ENCODE measurements at regions not wholly inside any gene's neighbourhood (a gene's known extent, or its start where the extent isn't known, plus 50 kb on each side); places are given as distances from the start of the nearest gene placed in this dataset.

DNA sequence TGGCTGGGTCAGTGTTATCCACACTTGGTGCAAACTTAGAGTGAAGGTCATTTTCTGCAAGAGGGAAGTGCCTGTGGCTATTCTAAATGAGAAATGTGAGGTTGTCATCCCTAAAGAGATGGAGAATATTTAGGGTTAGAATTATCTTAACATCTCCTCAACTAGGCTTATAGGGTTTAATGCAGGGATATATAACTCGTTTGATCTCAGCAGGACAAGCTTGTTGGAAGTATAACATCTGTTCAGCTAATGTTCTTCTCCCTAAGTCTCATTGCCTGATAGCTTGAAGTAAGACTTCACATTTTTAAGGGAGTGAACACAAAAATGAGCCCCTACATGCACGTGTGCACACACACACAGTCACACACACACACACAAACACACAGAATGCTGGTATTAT is 75.9 kb upstream of the NRXN1 start:
- Histone ChIP-seq H3K4me3 (ENCODE audit: insufficient read depth, low read depth, low read length, poor library complexity, severe bottlenecking) (no peak overlapping the region), H3K27ac (ENCODE audit: insufficient read depth, low read length, poor library complexity, severe bottlenecking) (no peak overlapping the region), H3K4me1 (ENCODE audit: control insufficient read depth, insufficient read depth, low read length, poor library complexity, severe bottlenecking) (no peaks in the 10 kb centered on the region), H3K27me3 (replicated peaks; ENCODE audit: control insufficient read depth, insufficient read depth, low read length, poor library complexity, severe bottlenecking) (no peaks in the 10 kb centered on the region), H3K9me3 (ENCODE audit: control insufficient read depth, low read length) (no peaks in the 10 kb centered on the region), H3K36me3 (ENCODE audit: control insufficient read depth, insufficient read depth, low read length) (no peaks in the 10 kb centered on the region)
- no peak for DNase-seq

DNA sequence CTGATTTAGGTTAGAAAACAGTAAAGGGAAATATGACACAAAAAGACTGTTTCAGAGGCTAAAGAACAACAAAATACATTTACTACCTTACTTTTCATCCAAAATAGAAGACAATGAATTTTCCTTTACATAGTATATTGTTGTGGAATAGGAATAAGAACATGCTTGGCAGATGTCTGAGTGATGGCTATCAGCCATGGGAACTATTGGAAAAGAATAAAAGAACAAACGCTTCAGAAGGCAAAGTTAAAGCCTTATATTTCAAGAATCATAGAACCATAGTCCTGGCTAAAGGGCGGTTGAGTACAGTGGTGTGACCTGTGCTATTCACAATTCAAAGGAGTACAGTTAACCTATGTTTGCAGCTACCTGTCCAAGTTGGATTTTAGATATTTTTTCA is 73.9 kb upstream of the NRXN1 start:
- no peak overlapping the region for H3K4me3 ChIP-seq (ENCODE audit: insufficient read depth, low read depth, low read length, poor library complexity, severe bottlenecking)
- H3K27ac ChIP-seq (ENCODE audit: insufficient read depth, low read length, poor library complexity, severe bottlenecking), result no peak overlapping the region
- H3K9me3 ChIP-seq (ENCODE audit: control insufficient read depth, low read length), result no peaks in the 10 kb centered on the region
- no peaks in the 10 kb centered on the region for H3K27me3 ChIP-seq (replicated peaks; ENCODE audit: control insufficient read depth, insufficient read depth, low read length, poor library complexity, severe bottlenecking)
- DNase-seq, result no peak
- H3K4me1 ChIP-seq (ENCODE audit: control insufficient read depth, insufficient read depth, low read length, poor library complexity, severe bottlenecking), result no peaks in the 10 kb centered on the region
- H3K36me3 ChIP-seq (ENCODE audit: control insufficient read depth, insufficient read depth, low read length), result no peaks in the 10 kb centered on the region

DNA sequence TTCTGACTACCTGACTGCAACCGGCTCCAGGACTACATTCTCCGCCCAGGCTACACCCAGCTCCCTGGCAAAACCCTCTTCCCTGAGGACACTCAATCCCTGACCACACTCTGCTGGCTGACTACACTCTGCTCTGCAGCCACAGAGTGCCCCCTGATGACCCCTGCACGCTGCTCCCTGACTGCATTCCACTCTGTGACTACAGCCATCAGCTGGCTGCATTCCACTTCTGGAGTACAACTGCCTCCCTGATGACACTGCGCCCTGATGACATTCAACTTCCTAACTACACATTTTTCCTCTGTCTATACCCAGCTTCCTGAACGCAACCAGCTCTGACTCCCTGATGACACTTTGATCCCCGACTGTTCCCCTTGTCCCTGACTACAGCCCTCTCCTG is 71.3 kb upstream of the NRXN1 start:
- no peaks in the 10 kb centered on the region for H3K27me3 ChIP-seq (replicated peaks; ENCODE audit: control insufficient read depth, insufficient read depth, low read length, poor library complexity, severe bottlenecking)
- no peak for DNase-seq
- no peaks in the 10 kb centered on the region for H3K9me3 ChIP-seq (ENCODE audit: control insufficient read depth, low read length)
- H3K27ac ChIP-seq (ENCODE audit: insufficient read depth, low read length, poor library complexity, severe bottlenecking), result no peak overlapping the region
- no peaks in the 10 kb centered on the region for H3K4me1 ChIP-seq (ENCODE audit: control insufficient read depth, insufficient read depth, low read length, poor library complexity, severe bottlenecking)
- no peaks in the 10 kb centered on the region for H3K36me3 ChIP-seq (ENCODE audit: control insufficient read depth, insufficient read depth, low read length)
- no peak overlapping the region for H3K4me3 ChIP-seq (ENCODE audit: insufficient read depth, low read depth, low read length, poor library complexity, severe bottlenecking)

DNA sequence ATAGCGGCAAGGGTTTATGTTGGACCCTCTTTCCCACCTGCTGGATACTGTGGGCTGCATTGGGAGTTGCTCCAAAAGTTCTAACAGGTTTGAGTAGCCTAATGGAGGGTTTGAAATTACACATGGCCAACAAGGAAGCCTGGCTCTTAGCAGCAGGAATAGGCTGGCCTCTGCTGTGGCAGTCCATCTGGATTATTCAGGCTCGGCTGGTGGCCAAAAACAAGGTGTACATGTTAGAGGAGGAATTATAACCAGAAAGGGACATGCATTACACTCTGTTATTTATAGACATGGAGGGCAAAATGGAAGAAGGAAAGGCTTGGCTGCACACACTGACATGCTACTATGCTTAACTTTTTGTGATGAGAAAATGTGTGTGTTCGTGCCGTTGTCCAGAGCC is 61.1 kb upstream of the NRXN1 start:
- no peak overlapping the region for H3K27ac ChIP-seq (ENCODE audit: insufficient read depth, low read length, poor library complexity, severe bottlenecking)
- H3K36me3 ChIP-seq (ENCODE audit: control insufficient read depth, insufficient read depth, low read length), result no peaks in the 10 kb centered on the region
- H3K4me3 ChIP-seq (ENCODE audit: insufficient read depth, low read depth, low read length, poor library complexity, severe bottlenecking), result no peak overlapping the region
- no peaks in the 10 kb centered on the region for H3K4me1 ChIP-seq (ENCODE audit: control insufficient read depth, insufficient read depth, low read length, poor library complexity, severe bottlenecking)
- no peak for DNase-seq
- no peaks in the 10 kb centered on the region for H3K9me3 ChIP-seq (ENCODE audit: control insufficient read depth, low read length)
- H3K27me3 ChIP-seq (replicated peaks; ENCODE audit: control insufficient read depth, insufficient read depth, low read length, poor library complexity, severe bottlenecking), result no peaks in the 10 kb centered on the region

DNA sequence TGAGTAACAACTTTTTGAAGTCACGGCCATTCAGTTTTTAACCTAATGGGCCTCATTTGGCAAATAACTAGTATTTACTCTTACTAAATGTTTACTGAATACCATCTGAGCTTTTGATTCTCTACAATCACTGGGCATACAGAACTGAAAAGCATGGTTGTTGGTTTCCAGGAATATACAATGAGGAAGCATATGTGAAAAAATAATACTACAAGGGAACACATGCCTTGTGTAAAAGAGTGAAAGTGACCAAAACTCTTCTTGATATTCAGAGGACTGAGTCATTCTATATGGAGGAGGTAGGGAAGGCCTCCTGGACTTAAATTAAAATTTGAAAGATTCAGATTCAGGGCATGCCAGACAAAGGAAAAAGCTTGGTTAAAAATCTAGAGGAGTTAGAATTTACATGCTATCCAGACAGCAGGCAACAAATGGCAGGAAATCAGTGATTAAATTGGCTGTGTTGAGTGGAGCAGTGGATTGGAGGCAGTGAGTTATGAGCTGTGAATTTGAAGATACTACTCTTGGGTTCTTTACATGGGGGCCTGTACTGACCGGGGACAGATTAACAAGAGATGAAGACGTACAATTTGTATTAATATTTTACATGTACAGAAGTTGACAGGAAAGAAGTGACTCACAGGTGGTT is 53.6 kb upstream of the NRXN1 start:
- Histone ChIP-seq H3K27me3 (replicated peaks; ENCODE audit: control insufficient read depth, insufficient read depth, low read length, poor library complexity, severe bottlenecking) (no peaks in the 10 kb centered on the region), H3K36me3 (ENCODE audit: control insufficient read depth, insufficient read depth, low read length) (no peaks in the 10 kb centered on the region), H3K9me3 (ENCODE audit: control insufficient read depth, low read length) (no peaks in the 10 kb centered on the region), H3K4me1 (ENCODE audit: control insufficient read depth, insufficient read depth, low read length, poor library complexity, severe bottlenecking) (no peaks in the 10 kb centered on the region), H3K4me3 (ENCODE audit: insufficient read depth, low read depth, low read length, poor library complexity, severe bottlenecking) (no peak overlapping the region), H3K27ac (ENCODE audit: insufficient read depth, low read length, poor library complexity, severe bottlenecking) (no peak overlapping the region)
- no peak for DNase-seq

DNA sequence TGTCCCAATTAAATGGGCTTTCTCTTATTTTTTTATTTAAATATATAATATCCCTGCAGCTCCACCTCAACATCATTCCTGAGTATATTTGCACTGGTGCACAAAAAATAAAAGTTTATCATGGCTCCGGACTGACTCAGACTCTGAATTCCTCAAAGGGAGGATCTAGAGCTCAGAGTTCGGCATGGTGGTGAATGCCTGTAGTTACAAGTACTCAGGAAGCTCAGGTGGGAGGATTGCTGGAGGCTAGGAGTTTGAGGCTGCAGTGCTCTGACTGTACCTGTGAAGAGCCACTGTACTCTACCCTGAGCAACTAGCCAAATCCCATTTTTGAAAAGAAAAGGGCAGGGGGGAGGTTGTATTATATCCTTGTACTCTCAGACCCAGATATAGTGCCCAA is 52.8 kb upstream of the NRXN1 start:
- H3K4me3 ChIP-seq (ENCODE audit: insufficient read depth, low read depth, low read length, poor library complexity, severe bottlenecking), result no peak overlapping the region
- H3K9me3 ChIP-seq (ENCODE audit: control insufficient read depth, low read length), result no peaks in the 10 kb centered on the region
- H3K4me1 ChIP-seq (ENCODE audit: control insufficient read depth, insufficient read depth, low read length, poor library complexity, severe bottlenecking), result no peaks in the 10 kb centered on the region
- H3K27ac ChIP-seq (ENCODE audit: insufficient read depth, low read length, poor library complexity, severe bottlenecking), result no peak overlapping the region
- no peaks in the 10 kb centered on the region for H3K27me3 ChIP-seq (replicated peaks; ENCODE audit: control insufficient read depth, insufficient read depth, low read length, poor library complexity, severe bottlenecking)
- H3K36me3 ChIP-seq (ENCODE audit: control insufficient read depth, insufficient read depth, low read length), result no peaks in the 10 kb centered on the region
- no peak for DNase-seq

Data from effector memory CD4-positive, alpha-beta T cell (primary cell).